K562 (cell line): ENCODE measurements at regions not wholly inside any gene's neighbourhood (a gene's known extent, or its start where the extent isn't known, plus 50 kb on each side); places are given as distances from the start of the nearest gene placed in this dataset.

Source experiments
- ATAC-seq: fragments of 200-7000 bp; cut with Tn5 transposase; 3 replicates; pipeline ENCODE4 v1.9.1; 2020; ENCODE audit warnings: moderate library complexity
- BruUV-seq: library from RNA; stranded (reverse); fragments of 400-500 nt; replicated peaks from 2 replicates; lab custom pipeline; 2021; lab: Mats Ljungman, UMichigan
- CTCF ChIA-PET: fragments of 300-600 bp; formaldehyde crosslinking; extraction: SDS; loops from one replicate; lab custom pipeline; 2021; ENCODE audit warnings: low intra/inter-chr PET ratio; lab: Yijun Ruan, JAX
- POLR2A ChIA-PET: fragments of 300-600, 350-650 bp; sonication (Branson Sonifier 250); formaldehyde crosslinking; extraction: SDS; loops from one replicate; lab custom pipeline; 2021; ENCODE audit warnings: antibody characterized with exemption, inconsistent platforms; lab: Yijun Ruan, JAX
- DNase-seq, 4 experiments: peaks; one replicate each; pipeline versions ENCODE4 v3.0.0 to v3.0.0-alpha.2; 2011 to 2018; ENCODE audit warnings: low spot score in 3 of 4, mixed read lengths in 3 of 4; ENCODE audit errors: extremely low read depth in 1 of 4
- FAIRE-seq: peaks from 2 replicates; lab custom pipeline; 2011; peaks lifted over from hg19 to GRCh38; lab: Jason Lieb, UNC
- H2AFZ ChIP-seq: 2 replicates; pipeline ENCODE4 v1.6.0; 2011; ENCODE audit warnings: low read depth, low read length, control low read depth, inconsistent platforms
- H3K27ac ChIP-seq: fragments of 200-600 bp; 3 replicates; pipeline ENCODE4 v1.8.0; 2011; ENCODE audit warnings: low read depth, mild to moderate bottlenecking, control low read depth, inconsistent platforms, low read length, moderate library complexity, mixed read lengths; ENCODE audit errors: extremely low read depth
- H3K27me3 ChIP-seq, 2 experiments: fragments of 300-600 bp in 1 of 2; 2 replicates in 1 of 2; 3 replicates in 1 of 2; pipeline versions ENCODE4 v1.6.0 to v1.8.0; 2011; ENCODE audit warnings: inconsistent platforms in 2 of 2, low read length in 2 of 2, mild to moderate bottlenecking in 1 of 2, mixed read lengths in 1 of 2, moderate library complexity in 1 of 2; ENCODE audit not compliant: control insufficient read depth in 2 of 2, insufficient read depth in 2 of 2
- H3K36me3 ChIP-seq: fragments of 300-600 bp; 3 replicates; pipeline ENCODE4 v1.8.0; 2011; ENCODE audit warnings: mild to moderate bottlenecking, low read length, inconsistent platforms; ENCODE audit not compliant: control insufficient read depth, insufficient read depth
- H3K4me1 ChIP-seq, 2 experiments: fragments of 200-600 bp in 1 of 2; replicated peaks in 1 of 2; 2 replicates in 1 of 2; 3 replicates in 1 of 2; pipeline versions ENCODE4 v1.5.1 to v1.8.0; 2011; ENCODE audit warnings: inconsistent platforms in 2 of 2, low read length in 2 of 2, mild to moderate bottlenecking in 1 of 2, mixed read lengths in 1 of 2, moderate library complexity in 1 of 2; ENCODE audit not compliant: control insufficient read depth in 2 of 2, insufficient read depth in 2 of 2
- H3K4me2 ChIP-seq: 2 replicates; pipeline ENCODE4 v1.6.1; 2011; ENCODE audit warnings: low read length, control low read depth, inconsistent platforms, mixed read lengths; ENCODE audit not compliant: insufficient read depth
- H3K4me3 ChIP-seq: fragments of 200-600 bp; sonication (generic), shearing (Covaris generic); 2 replicates; pipeline ENCODE4 v1.5.1; 2016; ENCODE audit warnings: control low read depth, inconsistent platforms
- H3K79me2 ChIP-seq: fragments of 200-600 bp; 3 replicates; pipeline ENCODE4 v1.8.0; 2011; ENCODE audit warnings: low read length, inconsistent platforms; ENCODE audit not compliant: control insufficient read depth, insufficient read depth
- H3K9ac ChIP-seq, 2 experiments: 2 replicates each; pipeline versions ENCODE4 v1.6.0 to v1.6.1; 2011; ENCODE audit warnings: low read depth in 2 of 2, low read length in 2 of 2, control low read depth in 1 of 2, inconsistent platforms in 1 of 2, mild to moderate bottlenecking in 1 of 2, mixed read lengths in 1 of 2; ENCODE audit not compliant: insufficient read depth in 1 of 2
- H3K9me1 ChIP-seq: one replicate; pipeline ENCODE4 v1.6.0; 2011; ENCODE audit warnings: inconsistent platforms, mild to moderate bottlenecking, low read length, moderate library complexity; ENCODE audit not compliant: control insufficient read depth, insufficient read depth
- H3K9me3 ChIP-seq: replicated peaks from 2 replicates; pipeline ENCODE4 v1.5.1; 2011; ENCODE audit warnings: low read depth, low read length, inconsistent platforms; ENCODE audit not compliant: control insufficient read depth, insufficient read depth
- H4K20me1 ChIP-seq: replicated peaks from 2 replicates; pipeline ENCODE4 v1.6.1; 2011; ENCODE audit warnings: low read length, inconsistent platforms, mixed read lengths; ENCODE audit not compliant: control insufficient read depth, insufficient read depth
- ADNP ChIP-seq: fragments of 200-800 bp; sonication (Bioruptor generic); IDR thresholded peaks from 2 replicates; pipeline ENCODE4 v1.6.1; 2016; ENCODE audit warnings: missing genetic modification characterization, missing compliant biosample characterization
- ATF1 ChIP-seq, 2 experiments: fragments of 450-650 bp in 1 of 2; IDR thresholded peaks; 2 replicates each; pipeline ENCODE4 v1.6.1; 2016; ENCODE audit warnings: missing compliant biosample characterization in 1 of 2, missing genetic modification characterization in 1 of 2
- CTCF ChIP-seq, 3 experiments: IDR thresholded peaks in 2 of 3; conservative IDR thresholded peaks in 1 of 3; 2 replicates each; pipeline ENCODE4 v1.5.1; 2011 to 2012; ENCODE audit warnings: low read length in 3 of 3, mild to moderate bottlenecking in 3 of 3, control low read depth in 2 of 3, improper control_type of control experiment in 1 of 3, inconsistent platforms in 1 of 3, low read depth in 1 of 3, mixed read lengths in 1 of 3, moderate library complexity in 1 of 3; ENCODE audit not compliant: insufficient read depth in 2 of 3
- E2F3 ChIP-seq: fragments of 250-450 bp; sonication (Bioruptor Pico); IDR thresholded peaks from 2 replicates; pipeline ENCODE4 v1.4.0; 2020; ENCODE audit warnings: mild to moderate bottlenecking
- E4F1 ChIP-seq: fragments of 250-450 bp; sonication (Bioruptor Pico); IDR thresholded peaks from 2 replicates; pipeline ENCODE4 v1.5.0; 2021; ENCODE audit warnings: mild to moderate bottlenecking, borderline replicate concordance
- ETS2 ChIP-seq: IDR thresholded peaks from 2 replicates; pipeline ENCODE4 v1.6.1; 2016; ENCODE audit warnings: borderline replicate concordance, missing genetic modification characterization, mild to moderate bottlenecking, moderate library complexity, missing compliant biosample characterization; ENCODE audit not compliant: poor library complexity, severe bottlenecking
- MNT ChIP-seq, 2 experiments: fragments of 450-650 bp; conservative IDR thresholded peaks; 2 replicates each; pipeline ENCODE4 v1.6.1; 2017; ENCODE audit warnings: mild to moderate bottlenecking in 2 of 2, moderate library complexity in 2 of 2
- NFATC3 ChIP-seq: fragments of 450-650 bp; IDR thresholded peaks from 2 replicates; pipeline ENCODE4 v1.6.1; 2017; ENCODE audit warnings: mild to moderate bottlenecking
- NFYB ChIP-seq: IDR thresholded peaks from 2 replicates; pipeline ENCODE4 v1.6.1; 2011; ENCODE audit warnings: mild to moderate bottlenecking, moderate library complexity; ENCODE audit not compliant: insufficient read length; ENCODE audit errors: extremely low read depth
- PML ChIP-seq: IDR thresholded peaks from 2 replicates; pipeline ENCODE4 v1.6.1; 2012; ENCODE audit warnings: low read length, inconsistent platforms
- POLR2AphosphoS5 ChIP-seq: IDR thresholded peaks from 2 replicates; pipeline ENCODE4 v1.6.1; 2011; ENCODE audit warnings: mild to moderate bottlenecking, low read depth, low read length, moderate library complexity; ENCODE audit not compliant: control insufficient read depth, insufficient read depth
- RHOXF2B ChIP-seq: fragments of 250-450 bp; sonication (Bioruptor Pico); conservative IDR thresholded peaks from 2 replicates; pipeline ENCODE4 v1.5.1; 2021
- SAFB ChIP-seq: fragments of 200-400 bp; formaldehyde crosslinking; IDR thresholded peaks from 2 replicates; pipeline ENCODE4 v1.6.1; 2017; ENCODE audit warnings: low read depth, low read length, borderline replicate concordance
- SNIP1 ChIP-seq: fragments of 450-650 bp; IDR thresholded peaks from 2 replicates; pipeline ENCODE4 v1.7.1; 2017; ENCODE audit warnings: low read depth, mild to moderate bottlenecking
- TCFL5 ChIP-seq: fragments of 250-450 bp; sonication (Bioruptor Pico); conservative IDR thresholded peaks from 2 replicates; pipeline ENCODE4 v1.6.1; 2021; ENCODE audit warnings: mild to moderate bottlenecking, moderate library complexity, matching md5 sums
- THAP7 ChIP-seq: fragments of 250-450 bp; sonication (Bioruptor Pico); IDR thresholded peaks from 2 replicates; pipeline ENCODE4 v1.5.0; 2021
- ZNF76 ChIP-seq: fragments of 250-450 bp; sonication (Bioruptor Pico); IDR thresholded peaks from 2 replicates; pipeline ENCODE4 v1.4.0; 2020; ENCODE audit warnings: mild to moderate bottlenecking, moderate library complexity, borderline replicate concordance
- in situ Hi-C: fragments of 300-500 bp; cut with MboI; formaldehyde crosslinking; loops from 4 replicates; pipeline ENCODE4 v1.15.0; 2018; ENCODE audit warnings: inconsistent platforms, mixed read lengths
- intact Hi-C: fragments of 100-400 bp; cut with micrococcal nuclease; formaldehyde crosslinking; loops from 2 replicates; pipeline ENCODE4 v1.14.2; 2022

GRCh38 chr6:94130478-94130877, 711.1 kb upstream of the EPHA7 start (continued):
- TF ChIP-seq THAP7 (CRISPR knock-in tag), result no peak
- TF ChIP-seq ETS2 (tag), result no peak
- TF ChIP-seq RHOXF2B (CRISPR knock-in tag), result no peak
- no peak for TF ChIP-seq TCFL5 (CRISPR knock-in tag)
- no peak for TF ChIP-seq SAFB
- no peak for TF ChIP-seq NFYB
- TF ChIP-seq NFATC3, result no peak

GRCh38 chr6:94129926-94130325, 710.6 kb upstream of the EPHA7 start:
- no peak overlapping the region for H3K4me3 ChIP-seq
- ChIA-PET POLR2A (no interaction called here), CTCF (no interaction called here)
- no peak overlapping the region for H3K27ac ChIP-seq
- in situ Hi-C loops (no loop called here), intact Hi-C loops (no loop called here)
- no peaks in the 10 kb centered on the region for H3K79me2 ChIP-seq
- no peaks in the 10 kb centered on the region for H3K9me3 ChIP-seq
- FAIRE-seq, result no peak
- H3K36me3 ChIP-seq, result no peaks in the 10 kb centered on the region
- no peak for DNase-seq
- H3K9ac ChIP-seq, result no peak overlapping the region
- no peaks in the 10 kb centered on the region for H3K4me1 ChIP-seq
- H4K20me1 ChIP-seq, result no peaks in the 10 kb centered on the region
- H2AFZ ChIP-seq, result no peak overlapping the region
- H3K4me2 ChIP-seq, result no peak overlapping the region
- H3K9me1 ChIP-seq, result no peaks in the 10 kb centered on the region
- no peak for ATAC-seq
- no TSS peak for BruUV-seq
- H3K27me3 ChIP-seq, result no peaks in the 10 kb centered on the region
- TF ChIP-seq ADNP (no peak), ATF1 (CRISPR knock-in tag; IDR thresholded peaks at IDR 0.05) (no peak), ATF1 (tag; IDR thresholded peaks at IDR 0.05) (no peak), MNT (conservative IDR thresholded peaks at IDR 0.05) (no peak), CTCF (IDR thresholded peaks at IDR 0.05 in 2 of 3, conservative IDR thresholded peaks at IDR 0.05 in 1 of 3; ENCODE audit: insufficient read depth in 2 of 3, low read depth in 1 of 3, low read length in 3 of 3) (no peak), POLR2AphosphoS5 (no peak), E2F3 (no peak), PML (no peak), SNIP1 (no peak), E4F1 (CRISPR knock-in tag) (no peak), ZNF76 (CRISPR knock-in tag) (no peak)
